Neural cell (in vitro differentiated cells): ENCODE measurements at regions not wholly inside any gene's neighbourhood (a gene's known extent, or its start where the extent isn't known, plus 50 kb on each side); places are given as distances from the start of the nearest gene placed in this dataset.

ENCODE experiments used
- H2AFZ ChIP-seq: fragments of 200-600, 300-800 bp; sonication (generic), shearing (Covaris generic); 2 replicates; pipeline ENCODE4 v1.6.0; 2014; ENCODE audit warnings: low read depth, mild to moderate bottlenecking, antibody characterized with exemption, low read length, moderate library complexity
- H3F3A ChIP-seq: fragments of 200-600 bp; shearing (Covaris generic); 2 replicates; pipeline ENCODE4 v1.6.1; 2016; ENCODE audit warnings: mild to moderate bottlenecking, moderate library complexity, mixed read lengths, antibody characterized with exemption, low read length; ENCODE audit not compliant: insufficient read depth, poor library complexity, severe bottlenecking
- H3K27ac ChIP-seq: fragments of 200-600, 300-800 bp; sonication (generic), shearing (Covaris generic); 2 replicates; pipeline ENCODE4 v1.5.1; 2014; ENCODE audit warnings: mild to moderate bottlenecking, low read length, moderate library complexity
- H3K27me3 ChIP-seq: fragments of 300-800, 200-600 bp; sonication (generic), shearing (Covaris generic); 2 replicates; pipeline ENCODE4 v1.6.0; 2014; ENCODE audit warnings: mild to moderate bottlenecking, low read depth, low read length, moderate library complexity; ENCODE audit not compliant: insufficient read depth
- H3K36me3 ChIP-seq: fragments of 300-800, 200-600 bp; sonication (generic), shearing (Covaris generic); 2 replicates; pipeline ENCODE4 v1.5.1; 2014; ENCODE audit warnings: mild to moderate bottlenecking, antibody characterized with exemption, low read length, moderate library complexity; ENCODE audit not compliant: insufficient read depth
- H3K4me2 ChIP-seq: fragments of 300-800, 200-600 bp; sonication (generic), shearing (Covaris generic); 2 replicates; pipeline ENCODE4 v1.6.0; 2014; ENCODE audit warnings: mild to moderate bottlenecking, low read length
- H3K4me3 ChIP-seq: fragments of 300-800, 200-600 bp; sonication (generic), shearing (Covaris generic); 2 replicates; pipeline ENCODE4 v1.5.1; 2014; ENCODE audit warnings: mild to moderate bottlenecking, low read length, moderate library complexity
- H3K79me2 ChIP-seq: fragments of 200-600 bp; shearing (Covaris generic); replicated peaks from 2 replicates; pipeline ENCODE4 v1.6.0; 2014; ENCODE audit warnings: mild to moderate bottlenecking, low read length, moderate library complexity; ENCODE audit not compliant: insufficient read depth
- H3K9ac ChIP-seq: fragments of 300-800, 200-600 bp; sonication (generic), shearing (Covaris generic); 2 replicates; pipeline ENCODE4 v1.6.1; 2016; ENCODE audit warnings: mild to moderate bottlenecking, low read length, mixed read lengths
- H3K9me2 ChIP-seq: fragments of 200-600 bp; shearing (Covaris generic); 2 replicates; pipeline ENCODE4 v1.6.1; 2016; ENCODE audit warnings: mild to moderate bottlenecking, low read length, mixed read lengths; ENCODE audit not compliant: insufficient read depth
- H3K9me3 ChIP-seq: fragments of 200-600, 300-800 bp; sonication (generic), shearing (Covaris generic); 2 replicates; pipeline ENCODE4 v1.6.1; 2016; ENCODE audit warnings: mild to moderate bottlenecking, mixed run types, low read length, moderate library complexity, mixed read lengths
- H4K20me1 ChIP-seq: fragments of 200-600 bp; shearing (Covaris generic); 2 replicates; pipeline ENCODE4 v1.6.1; 2016; ENCODE audit warnings: mild to moderate bottlenecking, mixed run types; ENCODE audit not compliant: insufficient read depth
- CTCF ChIP-seq: fragments of 450-650 bp; IDR thresholded peaks from 2 replicates; pipeline ENCODE4 v1.5.1; 2014; ENCODE audit warnings: antibody characterized with exemption, mild to moderate bottlenecking, moderate library complexity; ENCODE audit not compliant: poor library complexity, severe bottlenecking
- EP300 ChIP-seq: fragments of 450-650 bp; conservative IDR thresholded peaks from 2 replicates; pipeline ENCODE4 v1.6.1; 2014; ENCODE audit warnings: antibody characterized with exemption, mild to moderate bottlenecking, moderate library complexity; ENCODE audit not compliant: poor library complexity, severe bottlenecking
- EZH2 ChIP-seq: fragments of 200-600, 300-800 bp; shearing (Covaris generic), sonication (generic); IDR thresholded peaks from 2 replicates; pipeline ENCODE4 v1.6.1; 2014; ENCODE audit warnings: antibody characterized with exemption, low read length, borderline replicate concordance, mild to moderate bottlenecking; ENCODE audit not compliant: insufficient read depth, poor library complexity, severe bottlenecking
- MXI1 ChIP-seq: fragments of 450-650 bp; conservative IDR thresholded peaks from 2 replicates; pipeline ENCODE4 v1.6.1; 2014; ENCODE audit warnings: antibody characterized with exemption, mild to moderate bottlenecking; ENCODE audit not compliant: poor library complexity, severe bottlenecking
- POLR2AphosphoS5 ChIP-seq: IDR thresholded peaks from 2 replicates; pipeline ENCODE4 v1.6.1; 2012
- RAD21 ChIP-seq: fragments of 450-650 bp; conservative IDR thresholded peaks from 2 replicates; pipeline ENCODE4 v1.6.1; 2014; ENCODE audit warnings: antibody characterized with exemption, mild to moderate bottlenecking, moderate library complexity
- REST ChIP-seq: IDR thresholded peaks from 2 replicates; pipeline ENCODE4 v1.6.1; 2012; ENCODE audit warnings: borderline replicate concordance
- SMC3 ChIP-seq: fragments of 450-650 bp; conservative IDR thresholded peaks from 2 replicates; pipeline ENCODE4 v1.6.1; 2014; ENCODE audit warnings: antibody characterized with exemption, mild to moderate bottlenecking, moderate library complexity; ENCODE audit not compliant: poor library complexity
- TAF1 ChIP-seq: IDR thresholded peaks from 2 replicates; pipeline ENCODE4 v1.6.1; 2012; ENCODE audit warnings: low read depth

GRCh38 chr11:98136357-98136756, 884.4 kb upstream of the CNTN5 start:
- Histone ChIP-seq H4K20me1 (no peaks in the 10 kb centered on the region), H2AFZ (no peak overlapping the region), H3K27me3 (no peaks in the 10 kb centered on the region), H3K79me2 (no peaks in the 10 kb centered on the region), H3K4me2 (no peak overlapping the region), H3K9me3 (no peaks in the 10 kb centered on the region), H3K9me2 (no peaks in the 10 kb centered on the region), H3K9ac (no peak overlapping the region), H3F3A (no peaks in the 10 kb centered on the region), H3K27ac (no peak overlapping the region), H3K36me3 (no peaks in the 10 kb centered on the region), H3K4me3 (no peak overlapping the region)
- no peak for TF ChIP-seq SMC3

- Histone ChIP-seq H3K9me3 (no peaks in the 10 kb centered on the region), H2AFZ (no peak overlapping the region), H4K20me1 (no peaks in the 10 kb centered on the region), H3K9me2 (no peaks in the 10 kb centered on the region), H3K79me2 (no peaks in the 10 kb centered on the region), H3K27me3 (no peaks in the 10 kb centered on the region), H3F3A (no peaks in the 10 kb centered on the region), H3K9ac (no peak overlapping the region), H3K27ac (no peak overlapping the region), H3K4me2 (no peak overlapping the region), H3K4me3 (no peak overlapping the region), H3K36me3 (no peaks in the 10 kb centered on the region)
- no peak for TF ChIP-seq EP300
- no peak for TF ChIP-seq RAD21
- TF ChIP-seq SMC3, result no peak
- TF ChIP-seq POLR2AphosphoS5, result no peak
- TF ChIP-seq REST, result no peak
- TF ChIP-seq TAF1, result no peak
- TF ChIP-seq EZH2, result no peak
- no peak for TF ChIP-seq CTCF
- TF ChIP-seq MXI1, result no peak
Observed at GRCh38 chr11:98137437-98137836, 883.3 kb upstream of the CNTN5 start.

GRCh38 chr11:98143661-98144060, 877.1 kb upstream of the CNTN5 start:
- Histone ChIP-seq H3K9me3 (no peaks in the 10 kb centered on the region), H2AFZ (no peak overlapping the region), H3K4me3 (no peak overlapping the region), H3K27ac (no peak overlapping the region), H3K9me2 (no peaks in the 10 kb centered on the region), H3K27me3 (no peaks in the 10 kb centered on the region), H4K20me1 (no peaks in the 10 kb centered on the region), H3K9ac (no peak overlapping the region), H3K4me2 (no peak overlapping the region), H3K79me2 (no peaks in the 10 kb centered on the region), H3K36me3 (no peaks in the 10 kb centered on the region), H3F3A (no peaks in the 10 kb centered on the region)
- TF ChIP-seq EP300, result no peak
- no peak for TF ChIP-seq SMC3
- no peak for TF ChIP-seq MXI1
- no peak for TF ChIP-seq EZH2
- no peak for TF ChIP-seq TAF1
- TF ChIP-seq CTCF, result no peak
- no peak for TF ChIP-seq RAD21
- TF ChIP-seq POLR2AphosphoS5, result no peak
- TF ChIP-seq REST, result no peak
